ENCODE measurements at regions not wholly inside any gene's neighbourhood (a gene's known extent, or its start where the extent isn't known, plus 50 kb on each side); places are given as distances from the start of the nearest gene placed in this dataset.

DNA sequence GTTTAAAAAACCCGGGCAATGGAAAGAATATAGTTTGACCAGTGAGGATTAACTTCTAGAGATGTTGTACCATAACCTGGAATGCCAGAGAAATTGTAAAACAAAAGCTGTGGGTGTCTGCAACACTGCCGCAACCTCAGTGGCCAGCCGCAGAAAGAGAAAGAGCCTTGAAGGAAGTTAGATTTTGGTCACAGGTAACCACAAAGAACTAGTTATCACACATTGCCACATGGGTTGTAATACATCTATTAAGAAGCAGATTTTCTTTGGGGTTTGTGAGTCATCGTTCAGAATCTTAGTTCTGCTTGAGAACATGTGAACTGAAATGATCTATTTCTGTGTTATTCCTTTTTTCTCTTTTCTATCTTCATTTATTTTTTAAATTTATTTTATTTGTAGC is 222.9 kb upstream of the AGAP1 start:
- TF ChIP-seq, protein P1, sequence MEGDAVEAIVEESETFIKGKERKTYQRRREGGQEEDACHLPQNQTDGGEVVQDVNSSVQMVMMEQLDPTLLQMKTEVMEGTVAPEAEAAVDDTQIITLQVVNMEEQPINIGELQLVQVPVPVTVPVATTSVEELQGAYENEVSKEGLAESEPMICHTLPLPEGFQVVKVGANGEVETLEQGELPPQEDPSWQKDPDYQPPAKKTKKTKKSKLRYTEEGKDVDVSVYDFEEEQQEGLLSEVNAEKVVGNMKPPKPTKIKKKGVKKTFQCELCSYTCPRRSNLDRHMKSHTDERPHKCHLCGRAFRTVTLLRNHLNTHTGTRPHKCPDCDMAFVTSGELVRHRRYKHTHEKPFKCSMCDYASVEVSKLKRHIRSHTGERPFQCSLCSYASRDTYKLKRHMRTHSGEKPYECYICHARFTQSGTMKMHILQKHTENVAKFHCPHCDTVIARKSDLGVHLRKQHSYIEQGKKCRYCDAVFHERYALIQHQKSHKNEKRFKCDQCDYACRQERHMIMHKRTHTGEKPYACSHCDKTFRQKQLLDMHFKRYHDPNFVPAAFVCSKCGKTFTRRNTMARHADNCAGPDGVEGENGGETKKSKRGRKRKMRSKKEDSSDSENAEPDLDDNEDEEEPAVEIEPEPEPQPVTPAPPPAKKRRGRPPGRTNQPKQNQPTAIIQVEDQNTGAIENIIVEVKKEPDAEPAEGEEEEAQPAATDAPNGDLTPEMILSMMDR (conservative IDR thresholded peaks at IDR 0.05 in 1 of 2, IDR thresholded peaks at IDR 0.05 in 1 of 2; ENCODE audit: extremely low read depth in 1 of 2, insufficient read depth in 1 of 2, low read depth in 1 of 2, low read length in 2 of 2) = no peak
- no peak for TF ChIP-seq EZH2 (IDR thresholded peaks at IDR 0.05; ENCODE audit: borderline replicate concordance, low read length)
